Muscle of leg (tissue), 3 donors: ENCODE measurements at regions not wholly inside any gene's neighbourhood (a gene's known extent, or its start where the extent isn't known, plus 50 kb on each side); places are given as distances from the start of the nearest gene placed in this dataset.

ENCODE experiments used
- DNase-seq: peaks from one replicate; pipeline ENCODE4 v3.0.0; 2013
- H3K27ac ChIP-seq: one replicate; pipeline ENCODE4 v1.5.1; 2013; ENCODE audit warnings: mild to moderate bottlenecking, low read length, control low read depth
- H3K27me3 ChIP-seq: one replicate; pipeline ENCODE4 v1.6.1; 2013; ENCODE audit warnings: low read length; ENCODE audit not compliant: control insufficient read depth, insufficient read depth
- H3K36me3 ChIP-seq: one replicate; pipeline ENCODE4 v1.6.1; 2013; ENCODE audit warnings: low read length; ENCODE audit not compliant: control insufficient read depth, insufficient read depth
- H3K4me1 ChIP-seq: one replicate; pipeline ENCODE4 v1.6.1; 2013; ENCODE audit warnings: low read length; ENCODE audit not compliant: control insufficient read depth, insufficient read depth
- H3K4me3 ChIP-seq: one replicate; pipeline ENCODE4 v1.5.1; 2013; ENCODE audit warnings: low read length, control low read depth
- H3K9me3 ChIP-seq: replicated peaks from 2 replicates; pipeline ENCODE4 v1.6.1; 2013; ENCODE audit warnings: low read depth, low read length; ENCODE audit not compliant: control insufficient read depth
- whole genome bisulfite sequencing: methylation state at CpG from one replicate; pipeline ENCODE4 v1.1.5; 2013; ENCODE audit warnings: missing lambda C conversion rate; ENCODE audit not compliant: insufficient coverage; 5-methylcytosine and 5-hydroxymethylcytosine counted together

GRCh38 chr15:72908713-72909112 lies 125.2 kb upstream of the ADPGK start:
- no peaks in the 10 kb centered on the region for H3K9me3 ChIP-seq
- peaks cover 6% of the 10 kb centered on the region for H3K4me1 ChIP-seq
- H3K27me3 ChIP-seq = no peaks in the 10 kb centered on the region
- no peaks in the 10 kb centered on the region for H3K36me3 ChIP-seq
- DNase-seq = no peak
- WGBS = 76% methylated on average over 2 of the region's 4 CpGs
- no peak overlapping the region for H3K4me3 ChIP-seq
- no peak overlapping the region for H3K27ac ChIP-seq

- Histone ChIP-seq H3K36me3 (no peaks in the 10 kb centered on the region), H3K4me3 (no peak overlapping the region)
Observed at GRCh38 chr15:72907733-72908132, 124.2 kb upstream of the ADPGK start.

GRCh38 chr15:72902919-72903260 lies 119.3 kb upstream of the ADPGK start:
- H3K27me3 ChIP-seq = peaks cover 7% of the 10 kb centered on the region
- peaks cover 14% of the 10 kb centered on the region for H3K4me1 ChIP-seq
- WGBS = 64% methylated on average over 2 of the region's 5 CpGs
- no peaks in the 10 kb centered on the region for H3K9me3 ChIP-seq
- DNase-seq = no peak
- no peak overlapping the region for H3K27ac ChIP-seq
- no peak overlapping the region for H3K4me3 ChIP-seq
- no peaks in the 10 kb centered on the region for H3K36me3 ChIP-seq

More at GRCh38 chr15:72907733-72908132, 124.2 kb upstream of the ADPGK start:
- Histone ChIP-seq H3K27ac (no peak overlapping the region), H3K9me3 (no peaks in the 10 kb centered on the region), H3K27me3 (no peaks in the 10 kb centered on the region), H3K4me1 (peaks cover 9% of the 10 kb centered on the region)
- peak; percentile 46 for DNase-seq
- 17% methylated on average over 1 of the region's 1 CpG for WGBS

- DNase-seq = peak; percentile 90
- Histone ChIP-seq H3K4me3 (no peak overlapping the region), H3K9me3 (no peaks in the 10 kb centered on the region), H3K27ac (no peak overlapping the region), H3K4me1 (peaks cover 11% of the 10 kb centered on the region), H3K36me3 (no peaks in the 10 kb centered on the region), H3K27me3 (peaks cover 7% of the 10 kb centered on the region)
- 9% methylated on average over 7 of the region's 15 CpGs for WGBS
Observed at GRCh38 chr15:72902245-72902918, 118.8 kb upstream of the ADPGK start.

- no peak overlapping the region for H3K4me3 ChIP-seq
- 83% methylated on average over 1 of the region's 2 CpGs for WGBS
- no peak overlapping the region for H3K27ac ChIP-seq
- DNase-seq = no peak
- H3K4me1 ChIP-seq = peaks cover 24% of the 10 kb centered on the region
- H3K27me3 ChIP-seq = no peaks in the 10 kb centered on the region
- H3K36me3 ChIP-seq = no peaks in the 10 kb centered on the region
- H3K9me3 ChIP-seq = no peaks in the 10 kb centered on the region
Observed at GRCh38 chr15:72892986-72893385, 109.4 kb upstream of the ADPGK start.

GRCh38 chr15:72890043-72890442 lies 106.5 kb upstream of the ADPGK start:
- no peaks in the 10 kb centered on the region for H3K36me3 ChIP-seq
- no peaks in the 10 kb centered on the region for H3K27me3 ChIP-seq
- peak; percentile 48 for DNase-seq
- no peak overlapping the region for H3K4me3 ChIP-seq
- H3K4me1 ChIP-seq = peaks cover 26% of the 10 kb centered on the region
- no peak overlapping the region for H3K27ac ChIP-seq
- WGBS = 36% methylated on average over 10 of the region's 12 CpGs
- H3K9me3 ChIP-seq = peaks cover under 1% of the 10 kb centered on the region

- peaks cover 2% of the 10 kb centered on the region for H3K9me3 ChIP-seq
- no peaks in the 10 kb centered on the region for H3K36me3 ChIP-seq
- no peak for DNase-seq
- H3K27ac ChIP-seq = no peak overlapping the region
- H3K27me3 ChIP-seq = no peaks in the 10 kb centered on the region
- WGBS = 100% methylated on average over 2 of the region's 5 CpGs
- no peak overlapping the region for H3K4me3 ChIP-seq
- peaks cover 26% of the 10 kb centered on the region for H3K4me1 ChIP-seq
Observed at GRCh38 chr15:72889545-72889944, 106.0 kb upstream of the ADPGK start.

- H3K4me1 ChIP-seq = peaks cover 26% of the 10 kb centered on the region
- H3K36me3 ChIP-seq = no peaks in the 10 kb centered on the region
- WGBS = 37% methylated on average over 2 of the region's 7 CpGs
Observed at GRCh38 chr15:72888811-72889210, 105.3 kb upstream of the ADPGK start.

GRCh38 chr15:72888211-72888610 lies 104.7 kb upstream of the ADPGK start:
- no CpG with 5 or more reads among the region's 1 CpG for WGBS

More at GRCh38 chr15:72888811-72889210, 105.3 kb upstream of the ADPGK start:
- Histone ChIP-seq H3K4me3 (no peak overlapping the region), H3K27ac (no peak overlapping the region), H3K9me3 (peaks cover 2% of the 10 kb centered on the region), H3K27me3 (no peaks in the 10 kb centered on the region)
- no peak for DNase-seq

GRCh38 chr15:72887376-72887775 lies 103.8 kb upstream of the ADPGK start:
- peaks cover 2% of the 10 kb centered on the region for H3K9me3 ChIP-seq
- DNase-seq = peak; percentile 70
- no peaks in the 10 kb centered on the region for H3K27me3 ChIP-seq
- no peak overlapping the region for H3K4me3 ChIP-seq
- no peak overlapping the region for H3K27ac ChIP-seq
- peaks cover 26% of the 10 kb centered on the region for H3K4me1 ChIP-seq
- H3K36me3 ChIP-seq = no peaks in the 10 kb centered on the region
- no CpG with 5 or more reads among the region's 1 CpG for WGBS

More at GRCh38 chr15:72888211-72888610, 104.7 kb upstream of the ADPGK start:
- Histone ChIP-seq H3K27me3 (no peaks in the 10 kb centered on the region), H3K36me3 (no peaks in the 10 kb centered on the region), H3K9me3 (peaks cover 2% of the 10 kb centered on the region), H3K4me1 (peaks cover 26% of the 10 kb centered on the region), H3K27ac (no peak overlapping the region), H3K4me3 (no peak overlapping the region)
- no peak for DNase-seq

GRCh38 chr15:72884311-72884710 lies 100.8 kb upstream of the ADPGK start:
- no peak overlapping the region for H3K27ac ChIP-seq
- no peak for DNase-seq
- no peak overlapping the region for H3K4me3 ChIP-seq
- H3K36me3 ChIP-seq = no peaks in the 10 kb centered on the region
- peaks cover 15% of the 10 kb centered on the region for H3K4me1 ChIP-seq
- 89% methylated on average over 7 of the region's 7 CpGs for WGBS
- H3K9me3 ChIP-seq = peaks cover 5% of the 10 kb centered on the region
- no peaks in the 10 kb centered on the region for H3K27me3 ChIP-seq
